Stimulated activated CD8-positive, alpha-beta memory T cell treated with anti-CD3 and anti-CD28 coated beads, Interleukin-4, amount 100 ng/mL, for 1 hour (primary cell): ENCODE measurements at regions not wholly inside any gene's neighbourhood (a gene's known extent, or its start where the extent isn't known, plus 50 kb on each side); places are given as distances from the start of the nearest gene placed in this dataset.

ENCODE experiments used
- DNase-seq, 2 donors: peaks; one replicate each; pipeline ENCODE4 v3.0.0-alpha.2; 2020; ENCODE audit warnings: low read depth in 2 of 2, low spot score in 1 of 2

DNA sequence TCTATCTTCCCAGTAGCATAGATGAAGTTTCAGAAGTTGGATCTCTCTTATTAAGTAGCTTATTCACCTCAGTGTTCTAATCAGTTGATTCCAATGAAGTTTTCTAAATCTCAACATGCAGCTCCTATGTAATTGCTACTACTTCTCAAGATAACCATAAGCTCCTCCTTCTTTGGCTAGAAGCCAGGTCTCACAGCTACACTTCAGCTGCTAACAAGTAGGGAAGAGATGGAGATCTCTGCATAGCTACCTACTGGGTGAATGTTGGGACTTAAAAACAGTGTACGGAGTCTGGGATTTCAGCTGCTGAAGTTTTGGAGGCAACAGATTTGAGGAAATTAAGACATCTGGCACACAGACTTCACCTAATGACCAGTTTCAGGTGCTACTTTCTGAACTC, 661.0 kb downstream of the SLITRK1 start:
- DNase-seq, result no peak

DNA sequence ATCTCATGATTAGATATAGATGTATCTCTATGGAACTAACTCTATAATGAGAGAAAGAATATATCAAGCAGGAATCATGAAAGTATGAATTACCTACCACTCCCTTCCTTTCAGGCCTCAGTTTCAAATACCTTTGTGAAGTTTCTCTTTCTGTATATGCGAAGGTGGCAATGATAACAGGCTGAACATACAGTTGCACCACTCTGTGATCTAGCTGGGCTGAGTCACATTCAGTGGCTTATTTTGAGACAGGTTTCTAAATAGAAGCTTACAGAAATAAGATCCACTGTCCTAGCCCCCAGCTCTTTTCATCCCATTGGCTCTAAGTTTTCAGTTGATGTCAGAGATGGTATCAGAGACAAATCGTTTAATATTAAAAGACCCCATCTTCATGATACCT, 662.0 kb downstream of the SLITRK1 start:
- DNase-seq, result no peak

GRCh38 chr13:83219832-83220231, 662.4 kb downstream of the SLITRK1 start:
- no peak for DNase-seq

DNA sequence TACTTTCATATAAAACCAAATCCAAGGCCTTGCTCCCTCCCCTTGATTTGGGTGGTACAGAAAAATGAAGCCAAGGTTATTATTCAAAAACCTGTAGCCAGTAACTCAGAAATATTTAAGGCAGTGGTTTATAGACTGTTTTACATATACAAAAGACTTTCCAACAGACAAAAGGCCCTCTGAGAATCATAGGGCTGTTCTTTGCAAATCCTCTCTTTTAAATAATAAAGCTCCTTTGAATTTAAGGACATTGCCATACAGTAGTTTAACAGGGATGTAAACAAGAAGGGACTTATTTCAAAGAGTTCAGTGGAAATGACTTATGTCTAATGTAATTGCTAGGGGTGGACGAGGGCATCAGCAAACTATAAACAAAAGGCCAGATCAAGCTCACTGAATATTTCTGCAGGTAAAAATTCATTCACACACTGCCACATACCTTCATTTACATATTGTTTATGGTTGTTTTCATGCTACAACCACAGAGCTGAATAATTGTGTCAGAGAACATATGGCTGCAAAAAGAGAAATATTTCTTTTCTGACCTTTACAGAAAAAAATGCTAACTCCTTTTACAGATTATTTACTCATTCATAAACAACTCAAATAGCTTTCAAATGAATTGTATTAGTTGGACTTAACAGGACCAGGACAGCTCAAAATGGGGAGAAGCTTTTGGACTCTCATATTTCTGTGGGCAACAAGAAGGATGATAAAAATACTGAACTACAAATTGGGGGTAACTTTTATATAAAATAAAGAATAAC, 665.6 kb downstream of the SLITRK1 start:
- no peak for DNase-seq

GRCh38 chr13:83215627-83216026, 666.6 kb downstream of the SLITRK1 start:
- DNase-seq, result no peak

GRCh38 chr13:83214452-83214851, 667.8 kb downstream of the SLITRK1 start:
- DNase-seq, result no peak

DNA sequence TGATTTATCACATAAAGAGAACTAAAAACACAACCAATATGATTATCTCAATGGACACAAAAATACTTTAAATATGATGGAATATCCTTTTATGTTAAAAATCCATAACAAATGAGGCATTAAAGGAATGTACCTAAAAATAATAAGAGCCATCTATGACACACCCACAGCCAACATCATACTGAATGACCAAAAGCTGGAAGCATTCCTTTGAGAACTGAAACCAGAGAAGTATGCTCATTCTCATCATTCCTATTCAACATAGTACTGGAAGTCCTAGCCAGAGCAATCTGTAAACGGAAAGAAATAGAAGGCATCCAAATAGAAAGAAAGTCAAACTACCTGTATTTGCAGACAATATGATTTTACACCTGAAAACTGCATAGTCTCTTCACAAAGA, 671.0 kb downstream of the SLITRK1 start:
- no peak for DNase-seq

GRCh38 chr13:83204886-83205285, 677.4 kb downstream of the SLITRK1 start:
- DNase-seq, result no peak

DNA sequence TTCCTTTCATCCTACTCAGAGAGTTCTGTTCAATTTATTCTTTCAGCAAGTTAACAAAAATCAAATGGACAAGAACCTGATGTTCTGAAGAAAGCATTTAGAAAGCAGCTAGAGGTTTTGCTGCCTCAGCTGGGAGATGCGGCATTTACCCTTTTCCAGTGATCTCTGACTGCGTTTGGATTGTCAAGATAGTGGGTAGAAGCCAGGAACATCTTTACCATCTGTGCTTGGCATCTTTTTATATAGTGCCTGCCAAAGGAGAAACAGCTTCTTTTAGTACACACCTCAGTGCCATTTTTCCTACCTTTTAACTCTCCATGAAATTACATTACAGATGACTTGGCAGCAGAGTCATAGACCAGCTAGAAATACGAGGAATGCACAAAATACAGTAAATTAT, 680.8 kb downstream of the SLITRK1 start:
- DNase-seq, result no peak

DNA sequence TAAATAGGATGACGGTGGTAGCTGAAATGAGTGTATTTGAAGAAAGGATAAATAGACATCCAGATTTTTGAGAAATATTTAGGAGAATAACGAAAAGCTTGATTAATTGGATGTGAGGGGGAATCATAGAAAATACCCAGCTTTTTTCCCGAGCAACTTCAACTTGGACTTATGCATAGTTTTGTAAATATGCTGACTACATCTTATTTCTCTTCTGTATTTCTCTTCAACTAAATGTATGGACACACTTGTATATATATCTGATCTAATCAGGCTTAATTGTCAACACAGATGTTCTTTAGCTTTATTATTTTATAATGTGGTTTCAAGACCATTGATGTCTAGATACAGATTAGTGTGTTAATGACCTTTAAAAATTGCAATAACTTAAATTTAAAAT, 685.0 kb downstream of the SLITRK1 start:
- DNase-seq, result no peak

GRCh38 chr13:83190020-83190419, 692.3 kb downstream of the SLITRK1 start:
- no peak for DNase-seq

GRCh38 chr13:83184819-83185218, 697.5 kb downstream of the SLITRK1 start:
- DNase-seq, result no peak

DNA sequence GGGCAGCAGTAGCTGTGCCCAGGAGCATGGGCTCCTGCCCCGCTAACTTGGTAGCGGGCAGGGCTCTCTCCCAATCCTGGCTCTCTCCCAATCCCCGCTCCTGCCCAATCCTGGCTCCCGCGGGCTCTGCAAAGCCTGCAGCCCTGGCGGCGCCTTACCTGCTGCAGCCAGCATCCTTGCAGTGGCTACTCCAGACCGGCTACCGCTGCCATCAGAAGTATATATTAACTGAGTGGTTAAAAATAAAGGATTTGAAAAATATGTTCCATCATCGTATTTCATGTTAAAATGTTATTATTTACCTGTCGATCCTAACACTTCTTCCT, 698.2 kb downstream of the SLITRK1 start:
- DNase-seq, result no peak

DNA sequence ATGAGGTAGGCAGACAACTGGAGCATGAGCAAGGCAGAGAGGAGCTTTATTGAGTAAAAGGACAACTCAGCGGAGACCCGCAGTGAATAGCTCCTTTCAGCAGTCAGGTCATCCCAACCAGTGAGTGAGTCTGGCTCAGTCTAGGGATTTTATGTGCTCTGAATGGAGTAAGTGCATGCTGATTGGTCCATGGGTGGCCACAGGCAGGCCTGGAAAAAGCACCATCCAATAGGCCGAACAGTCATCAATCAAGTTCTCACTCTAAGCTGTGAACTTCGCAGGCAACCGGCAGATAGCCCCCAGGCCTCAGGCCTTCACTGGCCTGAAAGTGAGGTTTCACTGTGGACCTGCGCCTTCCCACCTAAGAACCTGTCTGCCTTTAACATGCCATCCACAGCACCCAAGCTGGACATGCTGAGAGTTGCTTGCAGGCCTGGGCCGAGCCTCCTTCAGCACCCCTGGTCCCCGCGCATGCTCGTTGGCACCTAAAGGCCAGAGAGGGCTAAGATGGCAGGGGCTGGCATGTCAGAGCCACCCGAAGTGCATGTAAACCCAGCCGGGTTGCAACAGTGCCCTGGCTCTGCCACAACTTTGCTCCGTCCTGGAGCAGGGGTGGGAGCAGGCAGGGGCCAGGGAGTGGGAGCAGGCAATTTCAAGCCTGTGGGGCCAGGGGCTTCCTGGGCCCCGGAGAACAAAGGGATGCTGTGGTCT, 698.7 kb downstream of the SLITRK1 start:
- no peak for DNase-seq

GRCh38 chr13:83182845-83183244, 699.4 kb downstream of the SLITRK1 start:
- no peak for DNase-seq

DNA sequence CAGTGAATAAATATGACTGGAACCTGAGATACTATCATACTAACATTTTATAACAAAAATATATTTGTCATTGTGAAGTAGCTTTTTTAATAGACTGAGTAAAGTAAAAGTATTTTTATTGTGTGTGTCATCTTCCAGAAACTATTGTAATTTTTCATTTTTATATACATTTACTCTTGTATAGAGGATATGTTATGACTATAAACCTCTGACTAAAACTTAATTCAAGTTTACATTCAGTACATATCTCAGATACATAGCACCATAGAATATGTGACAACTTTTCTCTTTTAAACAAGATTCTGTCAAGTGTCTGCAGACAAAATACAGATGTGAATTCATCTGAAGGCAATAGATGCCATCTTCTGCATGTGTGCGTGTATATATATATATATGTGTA, 704.3 kb downstream of the SLITRK1 start:
- no peak for DNase-seq

- DNase-seq, result no peak
Measured at GRCh38 chr13:83168590-83168989, 713.7 kb downstream of the SLITRK1 start.

- DNase-seq, result no peak
Measured at GRCh38 chr13:83167203-83167602, 715.1 kb downstream of the SLITRK1 start.

- DNase-seq, result no peak
Measured at GRCh38 chr13:83166550-83166949, 715.7 kb downstream of the SLITRK1 start.

DNA sequence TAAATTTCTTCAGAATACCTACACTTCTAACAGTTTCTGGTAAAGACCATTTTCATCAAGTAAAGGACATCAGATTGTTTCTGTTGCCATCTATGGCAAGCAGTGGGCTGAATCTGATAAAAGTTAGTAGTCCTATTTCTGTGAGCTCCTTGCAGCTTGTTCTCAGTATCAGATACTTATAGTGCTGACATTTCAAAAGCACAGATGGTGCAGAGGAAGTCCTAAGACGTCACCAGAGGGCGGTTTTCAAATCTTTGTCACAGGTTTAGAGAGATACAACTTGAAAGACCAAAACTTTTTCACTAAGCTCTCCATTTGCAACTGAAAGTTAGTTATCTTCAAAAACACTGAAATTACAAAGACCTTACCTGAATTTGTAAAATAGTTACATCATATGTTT, 719.8 kb downstream of the SLITRK1 start:
- DNase-seq, result no peak

DNA sequence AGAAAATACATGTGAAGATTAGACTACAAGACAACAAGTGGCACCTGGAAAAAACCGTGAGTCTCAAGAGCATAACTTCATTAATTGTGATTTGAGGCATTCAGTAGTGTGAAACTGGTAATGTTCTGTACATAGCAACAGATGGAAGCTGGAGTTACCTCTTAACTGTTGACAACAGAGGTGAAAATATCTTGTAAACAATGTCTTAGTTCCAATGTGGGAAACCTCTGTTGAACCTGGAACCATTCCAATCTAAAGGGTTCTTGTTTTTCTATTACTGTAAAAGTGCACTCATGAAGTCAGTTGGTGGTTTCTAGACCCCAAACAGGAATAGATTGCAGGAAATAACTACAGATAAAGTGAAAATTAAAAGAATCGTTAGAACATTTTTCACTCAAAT, 728.4 kb downstream of the SLITRK1 start:
- no peak for DNase-seq

DNA sequence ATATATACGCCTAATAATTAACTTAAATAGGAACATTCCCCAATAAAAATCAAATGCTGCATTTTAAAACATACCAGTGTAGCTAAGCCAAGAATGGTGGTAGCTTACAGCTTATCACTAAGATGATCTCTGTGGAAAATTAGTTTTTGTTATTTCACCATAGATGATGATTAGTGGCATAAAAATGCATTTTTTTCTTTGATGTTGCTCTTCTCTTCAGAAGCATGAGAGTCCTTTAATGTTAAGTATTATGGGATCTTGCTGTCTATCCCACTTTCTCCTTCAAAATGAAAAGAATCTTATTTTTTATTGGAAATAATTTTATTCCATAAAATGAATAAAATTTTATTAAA, 731.0 kb downstream of the SLITRK1 start:
- DNase-seq, result no peak
